Kidney epithelial cell (primary cell): ENCODE measurements at regions not wholly inside any gene's neighbourhood (a gene's known extent, or its start where the extent isn't known, plus 50 kb on each side); places are given as distances from the start of the nearest gene placed in this dataset.

Source experiments
- DNase-seq: peaks from one replicate; pipeline ENCODE4 v3.0.0-alpha.2; 2010; ENCODE audit warnings: low read depth
- H3K27me3 ChIP-seq: 2 replicates; pipeline ENCODE4 v1.6.0; 2011; ENCODE audit warnings: low read length; ENCODE audit not compliant: control insufficient read depth, insufficient read depth
- H3K36me3 ChIP-seq: 2 replicates; pipeline ENCODE4 v1.5.1; 2011; ENCODE audit warnings: low read length; ENCODE audit not compliant: control insufficient read depth, insufficient read depth
- H3K4me3 ChIP-seq: 2 replicates; pipeline ENCODE4 v1.5.1; 2011; ENCODE audit warnings: low read depth, mild to moderate bottlenecking, control low read depth, low read length
- CTCF ChIP-seq: IDR thresholded peaks from 2 replicates; pipeline ENCODE4 v1.5.1; 2011; ENCODE audit warnings: mild to moderate bottlenecking, moderate library complexity, low read length, control low read depth, inconsistent platforms; ENCODE audit not compliant: insufficient read depth, poor library complexity, severe bottlenecking

- Histone ChIP-seq H3K36me3 (no peaks in the 10 kb centered on the region), H3K4me3 (no peak overlapping the region), H3K27me3 (no peaks in the 10 kb centered on the region)
- TF ChIP-seq CTCF: no peak
- DNase-seq: no peak
Measured at GRCh38 chr20:57040466-57040865, 226.0 kb downstream of the BMP7 start.

GRCh38 chr20:57040924-57041323 is 225.5 kb downstream of the BMP7 start:
- DNase-seq: no peak
- no peak overlapping the region for H3K4me3 ChIP-seq
- no peak for TF ChIP-seq CTCF
- H3K27me3 ChIP-seq: no peaks in the 10 kb centered on the region
- no peaks in the 10 kb centered on the region for H3K36me3 ChIP-seq

GRCh38 chr20:57043091-57043490 is 223.3 kb downstream of the BMP7 start:
- no peak for DNase-seq
- H3K36me3 ChIP-seq: no peaks in the 10 kb centered on the region
- no peak for TF ChIP-seq CTCF
- H3K4me3 ChIP-seq: no peak overlapping the region
- H3K27me3 ChIP-seq: no peaks in the 10 kb centered on the region

- no peak for DNase-seq
- Histone ChIP-seq H3K4me3 (no peak overlapping the region), H3K36me3 (no peaks in the 10 kb centered on the region), H3K27me3 (no peaks in the 10 kb centered on the region)
- TF ChIP-seq CTCF: no peak
Measured at GRCh38 chr20:57043669-57044268, 222.7 kb downstream of the BMP7 start.

GRCh38 chr20:57047281-57048026 is 219.0 kb downstream of the BMP7 start:
- Histone ChIP-seq H3K27me3 (no peaks in the 10 kb centered on the region), H3K4me3 (no peak overlapping the region), H3K36me3 (no peaks in the 10 kb centered on the region)
- TF ChIP-seq CTCF: peak; percentile 24
- DNase-seq: no peak
